ENCODE measurements at regions not wholly inside any gene's neighbourhood (a gene's known extent, or its start where the extent isn't known, plus 50 kb on each side); places are given as distances from the start of the nearest gene placed in this dataset.
"Not testable (repeated sequence)": the region's sequence is repeated elsewhere in the genome, so short reads cannot be mapped to it uniquely, and the experiment has no call there.

- POLR2A ChIA-PET = no interaction called here
Observed at GRCh38 chr11:45407226-45407625, 121.1 kb upstream of the SYT13 start.

DNA sequence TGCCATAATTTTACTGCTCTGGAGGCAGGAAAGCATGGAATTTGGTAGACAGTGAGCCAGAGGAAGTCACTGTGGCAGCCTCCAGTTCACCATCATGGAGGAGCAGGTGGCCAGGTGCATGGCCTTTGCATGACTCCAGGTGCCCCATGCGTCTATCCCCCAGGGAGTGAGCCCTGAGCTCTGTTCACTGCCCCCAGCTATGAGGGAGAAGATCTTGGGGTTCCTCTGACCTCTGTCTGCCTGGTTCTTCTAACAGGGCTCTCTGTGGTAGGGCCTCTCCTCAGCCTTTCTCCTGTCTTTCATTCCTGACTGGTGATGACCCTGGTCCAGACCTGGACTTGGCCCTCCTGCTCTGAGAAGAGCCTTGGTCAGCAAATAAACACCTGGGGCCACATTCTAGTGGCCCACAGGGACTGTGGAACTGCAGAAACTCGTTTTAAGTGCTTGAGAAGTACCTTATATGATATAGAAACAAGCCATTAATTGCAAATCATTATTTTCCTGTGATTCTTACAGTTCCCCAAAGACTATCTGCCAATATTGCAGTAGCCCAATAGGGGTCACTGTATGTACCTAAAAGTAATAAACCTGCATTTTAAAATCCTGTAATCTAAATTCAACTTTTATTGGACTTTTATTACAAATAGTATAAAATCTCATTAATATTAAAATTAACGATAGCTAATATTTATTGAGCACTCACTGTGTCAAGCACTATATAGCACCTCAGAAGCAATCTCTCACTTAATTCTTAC lies 120.0 kb upstream of the SYT13 start:
- no peak for DNase-seq (ENCODE audit: low read depth, low spot score)
- CTCF ChIA-PET = no interaction called here
- H3K4me3 ChIP-seq (ENCODE audit: low read depth in 2 of 2, low read length in 2 of 2) = no peak overlapping the region
- no peaks in the 10 kb centered on the region for H3K9me3 ChIP-seq (ENCODE audit: control insufficient read depth, insufficient read depth, low read depth, low read length)
- TF ChIP-seq SIN3A (IDR thresholded peaks at IDR 0.05; ENCODE audit: borderline replicate concordance, insufficient read depth, low read depth, low read length) (no peak), REST (IDR thresholded peaks at IDR 0.05; ENCODE audit: insufficient read depth in 1 of 2, low read depth in 2 of 2, low read length in 1 of 2) (no peak), TCF7L2 (IDR thresholded peaks at IDR 0.05; ENCODE audit: low read depth, low read length) (no peak), CTCF (IDR thresholded peaks at IDR 0.05) (no peak), POLR2AphosphoS5 (IDR thresholded peaks at IDR 0.05; ENCODE audit: low read depth, low read length) (no peak)
- BruUV-seq (replicated peaks) = no TSS peak
- H3K4me1 ChIP-seq (ENCODE audit: control insufficient read depth, insufficient read depth, low read length) = no peaks in the 10 kb centered on the region
- no peak overlapping the region for H3K27ac ChIP-seq (ENCODE audit: low read length)
- H3K27me3 ChIP-seq (ENCODE audit: control insufficient read depth, insufficient read depth, low read length) = peaks cover 10% of the 10 kb centered on the region; the same call in 1 of the 2 replicates
- POLR2A ChIA-PET = interaction anchor here (0.6 kb wide), 2 partner anchors 253 to 400 kb away, joined by 3 read pairs; no protein-coding TSS in a partner anchor
- in situ Hi-C loops (cut with HindIII; ENCODE audit: low pct_unique_long_range_greater_than_20kb, low sequenced_read_pairs) (no loop called here), intact Hi-C loops (cut with micrococcal nuclease; ENCODE audit: unreplicated experiment) (no loop called here)
- no peak for ATAC-seq
- H3K36me3 ChIP-seq (ENCODE audit: control insufficient read depth, insufficient read depth, low read length) = no peaks in the 10 kb centered on the region

More at GRCh38 chr11:45407226-45407625, 121.1 kb upstream of the SYT13 start:
- CTCF ChIA-PET = interaction anchor here (0.7 kb wide), 2 partner anchors 12 to 38 kb away, joined by 7 to 12 read pairs; no protein-coding TSS in a partner anchor
- H3K36me3 ChIP-seq (ENCODE audit: control insufficient read depth, insufficient read depth, low read length) = no peaks in the 10 kb centered on the region
- in situ Hi-C loops (cut with HindIII; ENCODE audit: low pct_unique_long_range_greater_than_20kb, low sequenced_read_pairs) (no loop called here), intact Hi-C loops (cut with micrococcal nuclease; ENCODE audit: unreplicated experiment) (no loop called here)
- TF ChIP-seq SIN3A (IDR thresholded peaks at IDR 0.05; ENCODE audit: borderline replicate concordance, insufficient read depth, low read depth, low read length) (no peak), TCF7L2 (IDR thresholded peaks at IDR 0.05; ENCODE audit: low read depth, low read length) (no peak), REST (IDR thresholded peaks at IDR 0.05; ENCODE audit: insufficient read depth in 1 of 2, low read depth in 2 of 2, low read length in 1 of 2) (no peak), CTCF (IDR thresholded peaks at IDR 0.05) (no peak)
- no TSS peak for BruUV-seq (replicated peaks)
- peaks cover 12% of the 10 kb centered on the region for H3K27me3 ChIP-seq (ENCODE audit: control insufficient read depth, insufficient read depth, low read length)
- no peak overlapping the region for H3K27ac ChIP-seq (ENCODE audit: low read length)
- H3K4me1 ChIP-seq (ENCODE audit: control insufficient read depth, insufficient read depth, low read length) = no peaks in the 10 kb centered on the region
- ATAC-seq (no peak), DNase-seq (ENCODE audit: low read depth, low spot score) (no peak)
- no peak overlapping the region for H3K4me3 ChIP-seq (ENCODE audit: low read depth in 2 of 2, low read length in 2 of 2)
- H3K9me3 ChIP-seq (ENCODE audit: control insufficient read depth, insufficient read depth, low read depth, low read length) = no peaks in the 10 kb centered on the region

DNA sequence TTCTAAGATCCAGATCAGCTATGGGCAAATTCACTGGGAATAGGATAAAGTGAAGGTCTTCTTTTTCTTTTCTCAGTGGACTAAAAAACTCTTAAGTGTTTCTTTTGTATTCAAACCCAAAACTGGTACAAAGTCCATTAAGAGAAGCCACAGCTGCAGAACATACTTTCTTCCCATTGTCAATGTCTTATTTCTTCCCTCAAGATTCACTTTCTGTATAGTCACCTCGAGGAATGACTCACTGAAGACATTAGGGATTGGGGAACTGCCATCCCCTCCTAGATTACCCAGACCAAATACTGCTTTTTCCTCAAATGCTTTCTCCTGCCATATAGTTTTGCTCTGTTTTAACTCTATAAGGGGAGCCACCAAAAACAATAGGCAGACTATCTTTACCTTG lies 117.4 kb upstream of the SYT13 start:
- H3K27ac ChIP-seq (ENCODE audit: low read length); CTCF ChIA-PET; BruUV-seq (replicated peaks); H3K4me3 ChIP-seq (ENCODE audit: low read depth in 2 of 2, low read length in 2 of 2); H3K9me3 ChIP-seq (ENCODE audit: control insufficient read depth, insufficient read depth, low read depth, low read length); H3K36me3 ChIP-seq (ENCODE audit: control insufficient read depth, insufficient read depth, low read length); DNase-seq (ENCODE audit: low read depth, low spot score); H3K4me1 ChIP-seq (ENCODE audit: control insufficient read depth, insufficient read depth, low read length); intact Hi-C loops (cut with micrococcal nuclease; ENCODE audit: unreplicated experiment); ATAC-seq; POLR2A ChIA-PET; in situ Hi-C loops (cut with HindIII; ENCODE audit: low pct_unique_long_range_greater_than_20kb, low sequenced_read_pairs): not testable (repeated sequence)
- peaks cover 15% of the 10 kb centered on the region for H3K27me3 ChIP-seq (ENCODE audit: control insufficient read depth, insufficient read depth, low read length)

All from Panc1 (cell line).